CD4-positive, alpha-beta memory T cell (primary cell): ENCODE measurements at regions not wholly inside any gene's neighbourhood (a gene's known extent, or its start where the extent isn't known, plus 50 kb on each side); places are given as distances from the start of the nearest gene placed in this dataset.

Source experiments
- CTCF ChIA-PET: fragments of 350-600 bp; sonication (Branson Sonifier 250); formaldehyde crosslinking; loops from one replicate; lab custom pipeline; 2021; ENCODE audit warnings: inconsistent platforms; ENCODE audit not compliant: partially characterized antibody; lab: Charles Lee
- POLR2A ChIA-PET: fragments of 350-600 bp; sonication (Branson Sonifier 250); formaldehyde crosslinking; loops from one replicate; lab custom pipeline; 2021; ENCODE audit not compliant: partially characterized antibody; lab: Charles Lee
- DNase-seq, 5 donors: peaks; one replicate each; pipeline versions ENCODE4 v3.0.0 to v3.0.0-alpha.2; 2020 to 2022; ENCODE audit warnings: mixed read lengths in 1 of 5
- H3K27ac ChIP-seq: one replicate; pipeline ENCODE4 v1.7.0; 2013; ENCODE audit warnings: low read depth, low read length
- H3K27me3 ChIP-seq: 2 replicates; pipeline ENCODE4 v1.7.0; 2013; ENCODE audit warnings: mild to moderate bottlenecking, low read length, moderate library complexity; ENCODE audit not compliant: insufficient read depth
- H3K36me3 ChIP-seq: 2 replicates; pipeline ENCODE4 v1.7.0; 2013; ENCODE audit warnings: mild to moderate bottlenecking, low read length, moderate library complexity; ENCODE audit not compliant: insufficient read depth
- H3K4me1 ChIP-seq: 2 replicates; pipeline ENCODE4 v1.7.0; 2013; ENCODE audit warnings: mild to moderate bottlenecking, low read length, moderate library complexity; ENCODE audit not compliant: insufficient read depth
- H3K4me3 ChIP-seq, 2 donors: one replicate each; pipeline ENCODE4 v1.7.0; 2013; ENCODE audit warnings: low read length in 2 of 2, mild to moderate bottlenecking in 1 of 2
- H3K9me3 ChIP-seq, 2 donors: one replicate each; pipeline ENCODE4 v1.7.0; 2013; ENCODE audit warnings: low read length in 2 of 2, control low read depth in 1 of 2; ENCODE audit not compliant: control insufficient read depth in 1 of 2
- H3K27ac Mint-ChIP-seq, 7 donors: one replicate each; pipeline ENCODE4 v1.8.0; 2020 to 2021; ENCODE audit warnings: mixed read lengths in 7 of 7, mild to moderate bottlenecking in 6 of 7, inconsistent platforms in 3 of 7, moderate library complexity in 3 of 7
- H3K27me3 Mint-ChIP-seq, 2 donors: one replicate each; pipeline ENCODE4 v1.8.0; 2020 to 2021; ENCODE audit warnings: mixed read lengths in 2 of 2
- H3K36me3 Mint-ChIP-seq, 2 donors: one replicate each; pipeline ENCODE4 v1.8.0; 2020 to 2021; ENCODE audit warnings: mixed read lengths in 2 of 2, inconsistent platforms in 1 of 2, mild to moderate bottlenecking in 1 of 2
- H3K4me1 Mint-ChIP-seq, 4 donors: one replicate each; pipeline ENCODE4 v1.8.0; 2020 to 2021; ENCODE audit warnings: mixed read lengths in 4 of 4, mild to moderate bottlenecking in 1 of 4
- H3K4me3 Mint-ChIP-seq, 8 donors: one replicate each; pipeline ENCODE4 v1.8.0; 2020 to 2021; ENCODE audit warnings: mixed read lengths in 8 of 8, mild to moderate bottlenecking in 7 of 8, moderate library complexity in 6 of 8, inconsistent platforms in 3 of 8
- H3K9me3 Mint-ChIP-seq, 8 donors: one replicate each; pipeline ENCODE4 v1.8.0; 2020 to 2021; ENCODE audit warnings: mixed read lengths in 8 of 8, mild to moderate bottlenecking in 5 of 8, inconsistent platforms in 3 of 8, moderate library complexity in 1 of 8
- intact Hi-C: fragments of 100-400 bp; cut with micrococcal nuclease; formaldehyde crosslinking; loops from one replicate; pipeline ENCODE4 v1.15.1; 2023

- intact Hi-C loops: no loop called here
- Mint-ChIP-seq H3K9me3 (peaks cover 0 to under 1% (median 0%) of the 10 kb centered on the region in 8 donors), H3K27me3 (no peaks in the 10 kb centered on the region), H3K27ac (no peak overlapping the region), H3K4me3 (no peak overlapping the region), H3K4me1 (no peaks in the 10 kb centered on the region), H3K36me3 (no peaks in the 10 kb centered on the region)
- Histone ChIP-seq H3K27ac (no peak overlapping the region), H3K27me3 (no peaks in the 10 kb centered on the region), H3K4me1 (no peaks in the 10 kb centered on the region), H3K4me3 (no peak overlapping the region), H3K9me3 (no peaks in the 10 kb centered on the region), H3K36me3 (no peaks in the 10 kb centered on the region)
- no peak for DNase-seq
- ChIA-PET POLR2A (no interaction called here), CTCF (no interaction called here)
Measured at GRCh38 chr6:11961923-11962322, 50.2 kb upstream of the HIVEP1 start.

- no peaks in the 10 kb centered on the region for H3K36me3 Mint-ChIP-seq
- no peak overlapping the region for H3K4me3 ChIP-seq
- H3K27me3 Mint-ChIP-seq: no peaks in the 10 kb centered on the region
- no peak for DNase-seq
- H3K4me1 ChIP-seq: no peaks in the 10 kb centered on the region
- no peaks in the 10 kb centered on the region for H3K9me3 ChIP-seq
- ChIA-PET CTCF (no interaction called here), POLR2A (no interaction called here)
- no peak overlapping the region for H3K4me3 Mint-ChIP-seq
- H3K27me3 ChIP-seq: no peaks in the 10 kb centered on the region
- intact Hi-C loops: no loop called here
- no peak overlapping the region for H3K27ac Mint-ChIP-seq
- no peak overlapping the region for H3K27ac ChIP-seq
- H3K4me1 Mint-ChIP-seq: no peaks in the 10 kb centered on the region
- peaks cover 0 to 5% (median 0%) of the 10 kb centered on the region in 8 donors for H3K9me3 Mint-ChIP-seq
- no peaks in the 10 kb centered on the region for H3K36me3 ChIP-seq
Measured at GRCh38 chr6:11960909-11961779, 51.0 kb upstream of the HIVEP1 start.

GRCh38 chr6:11956781-11957180 is 55.3 kb upstream of the HIVEP1 start:
- H3K9me3 Mint-ChIP-seq: peaks cover 0 to 5% (median 0%) of the 10 kb centered on the region in 8 donors
- no peaks in the 10 kb centered on the region for H3K4me1 Mint-ChIP-seq
- intact Hi-C loops: no loop called here
- no peak overlapping the region for H3K4me3 Mint-ChIP-seq
- CTCF ChIA-PET: no interaction called here
- Histone ChIP-seq H3K27me3 (no peaks in the 10 kb centered on the region), H3K4me3 (no peak overlapping the region), H3K9me3 (no peaks in the 10 kb centered on the region), H3K36me3 (no peaks in the 10 kb centered on the region), H3K4me1 (no peaks in the 10 kb centered on the region), H3K27ac (no peak overlapping the region)
- peaks cover 0 to 1% of the 10 kb centered on the region in 2 donors for H3K27me3 Mint-ChIP-seq
- H3K36me3 Mint-ChIP-seq: no peaks in the 10 kb centered on the region
- H3K27ac Mint-ChIP-seq: no peak overlapping the region
- DNase-seq: no peak
- POLR2A ChIA-PET: no interaction called here

- Mint-ChIP-seq H3K27ac (no peak overlapping the region), H3K4me3 (no peak overlapping the region), H3K27me3 (peaks cover 0 to 1% of the 10 kb centered on the region in 2 donors), H3K36me3 (no peaks in the 10 kb centered on the region), H3K4me1 (no peaks in the 10 kb centered on the region), H3K9me3 (peaks cover 0 to 5% (median 0%) of the 10 kb centered on the region in 8 donors)
- Histone ChIP-seq H3K9me3 (no peaks in the 10 kb centered on the region), H3K27ac (no peak overlapping the region), H3K4me3 (no peak overlapping the region), H3K27me3 (no peaks in the 10 kb centered on the region), H3K36me3 (no peaks in the 10 kb centered on the region), H3K4me1 (no peaks in the 10 kb centered on the region)
- ChIA-PET POLR2A (no interaction called here), CTCF (no interaction called here)
- no peak for DNase-seq
- intact Hi-C loops: no loop called here
Measured at GRCh38 chr6:11953641-11954040, 58.5 kb upstream of the HIVEP1 start.

GRCh38 chr6:11952316-11952715 is 59.8 kb upstream of the HIVEP1 start:
- intact Hi-C loops: no loop called here

GRCh38 chr6:11951868-11952267 is 60.2 kb upstream of the HIVEP1 start:
- Histone ChIP-seq H3K4me1 (no peaks in the 10 kb centered on the region), H3K36me3 (no peaks in the 10 kb centered on the region), H3K27ac (no peak overlapping the region), H3K4me3 (no peak overlapping the region), H3K9me3 (no peaks in the 10 kb centered on the region), H3K27me3 (no peaks in the 10 kb centered on the region)
- no peak for DNase-seq
- ChIA-PET CTCF (no interaction called here), POLR2A (no interaction called here)
- Mint-ChIP-seq H3K36me3 (no peaks in the 10 kb centered on the region), H3K27me3 (peaks cover 0 to 1% of the 10 kb centered on the region in 2 donors), H3K4me3 (no peak overlapping the region), H3K27ac (no peak overlapping the region), H3K4me1 (no peaks in the 10 kb centered on the region), H3K9me3 (peaks cover 0 to 4% (median 0%) of the 10 kb centered on the region in 8 donors)
- intact Hi-C loops: no loop called here

More at GRCh38 chr6:11952316-11952715, 59.8 kb upstream of the HIVEP1 start:
- Histone ChIP-seq H3K27me3 (no peaks in the 10 kb centered on the region), H3K4me3 (no peak overlapping the region), H3K9me3 (no peaks in the 10 kb centered on the region), H3K36me3 (no peaks in the 10 kb centered on the region), H3K4me1 (no peaks in the 10 kb centered on the region), H3K27ac (no peak overlapping the region)
- Mint-ChIP-seq H3K27ac (no peak overlapping the region), H3K27me3 (peaks cover 0 to 1% of the 10 kb centered on the region in 2 donors), H3K4me1 (no peaks in the 10 kb centered on the region), H3K36me3 (no peaks in the 10 kb centered on the region), H3K9me3 (peaks cover 0 to 5% (median 0%) of the 10 kb centered on the region in 8 donors), H3K4me3 (no peak overlapping the region)
- CTCF ChIA-PET: no interaction called here
- POLR2A ChIA-PET: no interaction called here
- no peak for DNase-seq

- Histone ChIP-seq H3K4me3 (no peak overlapping the region), H3K36me3 (no peaks in the 10 kb centered on the region), H3K27me3 (no peaks in the 10 kb centered on the region), H3K9me3 (no peaks in the 10 kb centered on the region), H3K27ac (no peak overlapping the region), H3K4me1 (no peaks in the 10 kb centered on the region)
- CTCF ChIA-PET: no interaction called here
- no peaks in the 10 kb centered on the region for H3K36me3 Mint-ChIP-seq
- peaks cover 0 to 2% (median 0%) of the 10 kb centered on the region in 8 donors for H3K9me3 Mint-ChIP-seq
- no peak for DNase-seq
- no peak overlapping the region for H3K27ac Mint-ChIP-seq
- no peak overlapping the region for H3K4me3 Mint-ChIP-seq
- H3K27me3 Mint-ChIP-seq: peaks cover 0 to 1% of the 10 kb centered on the region in 2 donors
- H3K4me1 Mint-ChIP-seq: no peaks in the 10 kb centered on the region
- intact Hi-C loops: no loop called here
- POLR2A ChIA-PET: no interaction called here
Measured at GRCh38 chr6:11950109-11950508, 62.0 kb upstream of the HIVEP1 start.
